Right forelimb (tissue), 1 donor: ENCODE measurements at regions not wholly inside any gene's neighbourhood (a gene's known extent, or its start where the extent isn't known, plus 50 kb on each side); places are given as distances from the start of the nearest gene placed in this dataset.
"Not testable (repeated sequence)": the region's sequence is repeated elsewhere in the genome, so short reads cannot be mapped to it uniquely, and the experiment has no call there.

Experiments used
- DNase-seq: peaks from one replicate; pipeline ENCODE4 v3.0.0-alpha.2; 2018

- DNase-seq = no peak
Measured at GRCh38 chr1:185463011-185463410, 146.0 kb upstream of the IVNS1ABP start.

GRCh38 chr1:185460723-185461122 is 143.7 kb upstream of the IVNS1ABP start:
- not testable (repeated sequence) for DNase-seq

DNA sequence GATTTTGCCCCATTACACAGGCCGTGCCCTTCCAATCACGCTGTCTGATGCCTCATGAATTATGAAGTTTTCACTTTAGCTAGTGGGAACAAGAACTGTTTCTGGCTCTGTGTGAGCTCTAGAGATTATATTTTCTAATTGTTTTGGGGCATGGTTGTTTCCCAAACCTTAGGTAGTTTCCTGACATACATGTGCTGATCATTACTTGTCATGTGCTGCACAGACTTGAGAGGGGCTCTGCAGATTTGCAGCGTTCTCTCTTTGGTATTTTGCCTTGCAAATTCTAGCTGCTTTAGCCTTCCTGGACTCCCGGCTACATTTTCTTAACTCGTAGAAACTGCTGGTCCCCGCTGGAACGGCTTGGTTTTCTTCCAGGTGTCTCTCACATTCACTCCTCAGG is 142.1 kb upstream of the IVNS1ABP start:
- no peak for DNase-seq

DNA sequence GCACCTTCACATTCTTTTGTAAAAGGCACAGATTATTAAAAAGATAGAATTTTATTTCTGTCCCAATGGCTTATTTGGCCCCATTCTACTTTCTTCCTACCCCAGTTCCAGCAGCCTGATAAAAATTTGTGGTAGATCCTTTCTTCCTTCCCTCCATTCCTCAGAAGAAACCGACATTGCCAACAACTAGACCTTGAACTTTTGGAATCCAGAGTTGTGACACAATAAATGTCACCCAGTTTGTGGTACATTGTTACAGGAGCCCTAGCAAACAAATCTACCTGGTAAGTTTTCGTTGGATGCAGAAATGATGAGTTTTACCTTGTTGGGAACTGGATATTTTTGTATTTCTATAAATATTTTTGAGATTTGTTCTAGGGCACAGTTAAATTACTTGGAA is 141.6 kb upstream of the IVNS1ABP start:
- no peak for DNase-seq

DNA sequence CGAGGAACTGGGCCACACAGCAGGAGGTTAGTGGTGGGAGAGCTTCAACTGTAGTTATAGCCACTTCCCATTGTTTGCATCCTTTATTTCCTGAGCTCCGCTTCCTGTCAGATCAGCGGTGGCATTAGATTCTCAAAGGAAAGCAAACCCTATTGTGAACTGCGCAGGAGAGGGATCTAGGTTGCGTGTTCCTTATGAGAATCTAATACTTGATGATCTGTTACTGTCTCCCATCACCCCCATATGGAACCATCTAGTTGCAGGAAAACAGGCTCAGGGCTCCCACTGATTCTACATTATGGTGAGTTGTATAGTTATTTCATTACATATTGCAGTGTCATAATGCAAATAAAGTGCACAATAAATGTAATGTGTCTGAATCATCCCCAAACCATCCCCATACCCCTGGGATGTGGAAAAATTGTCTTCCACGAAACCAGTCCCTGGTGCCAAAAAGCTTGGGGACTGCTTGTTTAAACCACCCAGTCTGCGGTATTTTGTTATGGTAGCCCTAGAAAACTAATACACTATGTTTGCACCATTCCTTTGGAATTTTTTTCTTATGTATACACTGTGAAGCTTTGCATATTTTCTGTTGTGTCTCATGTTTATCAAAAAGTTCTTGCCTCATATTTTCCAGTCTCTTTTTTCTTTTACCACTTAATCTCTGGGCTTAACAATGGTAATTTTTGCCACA is 136.6 kb upstream of the IVNS1ABP start:
- DNase-seq = no peak

DNA sequence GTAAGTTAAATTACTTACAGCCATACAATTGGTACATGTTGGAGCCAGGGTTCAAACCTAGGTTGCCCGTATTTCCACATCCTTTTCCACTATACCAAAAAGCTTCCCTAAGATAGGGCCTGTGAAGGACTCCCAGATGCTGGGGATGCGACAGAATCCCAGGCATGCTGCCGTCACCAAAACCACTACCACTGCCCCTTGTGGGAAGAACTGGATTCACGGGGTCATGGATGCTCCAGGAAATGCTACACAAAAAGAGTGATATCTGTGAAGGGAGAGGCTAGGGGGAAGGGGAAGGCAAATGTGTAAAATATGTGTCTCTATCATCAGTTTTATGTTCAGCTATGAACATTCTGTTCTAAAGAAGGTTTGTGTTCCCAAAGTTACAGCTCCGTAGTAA is 133.9 kb upstream of the IVNS1ABP start:
- DNase-seq = no peak

DNA sequence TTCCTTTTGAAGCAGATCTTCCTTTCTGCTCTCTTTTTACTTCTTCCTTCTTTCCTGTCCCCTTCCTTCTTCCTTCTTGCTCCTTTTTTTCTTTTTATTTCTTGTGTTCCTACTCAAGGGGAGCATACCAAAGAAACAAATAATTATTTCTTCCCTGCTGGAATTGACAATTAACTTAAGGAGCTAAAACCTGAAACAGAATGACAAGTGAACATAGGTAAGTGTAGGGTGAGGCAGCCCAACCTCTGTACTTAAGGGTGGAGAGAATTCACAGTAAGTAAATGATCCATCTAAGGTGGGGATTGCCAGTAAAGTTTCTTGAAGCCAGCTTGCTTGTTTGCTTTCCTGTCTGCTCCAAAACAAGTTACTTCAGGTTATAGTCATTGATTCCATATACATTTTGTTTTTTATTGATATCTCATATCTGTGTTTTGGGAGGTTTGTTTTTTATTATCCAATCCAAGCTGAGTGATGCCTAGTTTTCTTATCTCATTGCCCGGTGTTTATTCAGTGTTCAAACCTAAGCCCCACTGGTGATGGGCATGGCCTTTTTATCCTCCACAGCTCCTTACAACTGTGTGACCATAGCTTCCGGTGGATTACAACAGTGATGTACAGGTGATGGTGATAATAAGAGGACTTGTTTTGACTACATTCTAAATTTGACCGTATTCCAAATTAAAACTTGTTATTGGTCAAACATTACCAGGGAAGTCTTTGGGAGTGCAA is 133.2 kb upstream of the IVNS1ABP start:
- DNase-seq = no peak

DNA sequence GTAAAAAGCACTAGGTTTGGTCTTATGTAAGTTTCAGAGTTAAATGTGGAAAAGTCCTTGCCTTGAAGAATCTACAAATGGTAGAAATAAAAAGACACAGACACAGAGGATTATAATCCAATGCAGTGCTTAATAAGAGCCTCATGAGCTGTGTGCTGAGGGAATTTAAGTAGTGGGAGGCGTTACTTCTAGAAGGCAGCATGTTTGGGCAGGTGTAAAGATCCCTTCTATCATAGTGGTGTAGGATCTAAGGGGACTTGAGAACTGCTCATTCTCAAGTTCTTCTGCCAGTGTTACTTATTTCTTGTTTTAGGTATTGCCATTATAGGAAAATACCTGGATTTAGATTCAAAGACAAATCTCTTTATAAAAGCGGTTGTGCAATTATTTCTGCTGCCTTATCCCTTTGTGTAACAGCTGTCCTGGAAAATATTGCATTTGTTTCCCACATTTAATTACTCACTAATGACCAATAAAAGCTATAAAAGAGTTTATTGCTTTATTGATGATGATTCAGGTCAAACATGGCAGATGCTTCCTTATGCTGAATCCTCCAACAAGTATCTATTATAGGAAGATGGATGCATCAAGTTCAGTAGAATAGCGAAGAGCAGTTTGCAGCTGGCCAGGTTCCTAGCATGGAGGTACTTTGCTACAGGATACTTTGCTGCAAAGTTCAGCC is 132.5 kb upstream of the IVNS1ABP start:
- no peak for DNase-seq

GRCh38 chr1:185448591-185449186 is 131.6 kb upstream of the IVNS1ABP start:
- DNase-seq = no peak

DNA sequence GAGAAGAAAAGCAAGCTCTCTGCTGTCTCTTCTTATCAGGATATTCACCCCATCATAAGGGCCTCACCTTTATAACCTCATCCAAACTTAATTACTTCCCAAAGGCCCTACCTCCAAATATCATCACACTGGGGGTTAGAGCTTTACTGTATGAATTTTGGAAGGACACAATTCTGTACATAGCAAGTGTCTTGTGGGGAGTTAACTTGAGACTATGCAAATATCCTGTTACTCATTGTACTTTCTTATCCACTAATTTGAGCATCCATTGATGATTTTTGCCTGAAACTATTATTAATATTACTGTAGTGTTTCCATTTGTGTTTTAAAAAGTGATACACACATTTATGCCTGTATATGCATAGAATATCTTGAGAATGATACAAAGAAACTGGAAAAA is 129.1 kb upstream of the IVNS1ABP start:
- no peak for DNase-seq

DNA sequence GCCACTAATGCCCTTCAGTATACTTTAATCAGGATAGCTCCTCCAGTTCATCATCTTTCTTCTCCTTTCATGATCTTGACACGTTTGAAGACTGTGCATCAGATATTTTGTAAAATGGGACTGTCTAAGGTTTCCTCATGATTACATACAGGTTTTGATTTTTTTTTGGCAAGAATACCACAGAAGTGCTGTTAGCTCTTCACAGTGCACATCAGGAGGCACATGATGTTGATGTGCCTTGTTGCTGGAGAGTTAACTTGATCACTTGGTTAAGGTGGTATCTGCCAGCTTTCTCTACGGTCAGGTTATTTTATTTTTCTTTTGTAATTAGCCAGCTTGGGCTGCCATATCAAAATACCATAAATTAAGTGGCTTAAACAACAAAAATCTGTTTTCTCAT is 128.6 kb upstream of the IVNS1ABP start:
- no peak for DNase-seq

DNA sequence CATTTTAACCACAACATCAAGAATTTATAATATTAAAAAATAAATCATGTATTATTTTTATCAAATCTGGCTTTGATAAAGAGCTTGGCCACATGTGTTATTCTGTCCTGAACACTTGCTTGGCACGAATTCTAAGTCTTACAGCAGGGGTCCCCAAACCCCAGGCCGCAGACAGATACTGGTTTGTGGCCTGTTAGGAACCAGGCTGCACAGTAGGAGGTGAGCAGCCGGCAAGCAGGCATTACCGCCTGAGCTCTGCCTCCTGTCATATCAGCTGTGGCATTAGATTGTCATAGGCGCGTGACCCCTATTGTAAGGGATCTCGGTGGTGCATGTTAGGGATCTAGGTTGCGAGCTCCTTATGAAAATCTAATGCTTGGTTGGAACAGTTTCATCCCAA is 127.6 kb upstream of the IVNS1ABP start:
- no peak for DNase-seq

DNA sequence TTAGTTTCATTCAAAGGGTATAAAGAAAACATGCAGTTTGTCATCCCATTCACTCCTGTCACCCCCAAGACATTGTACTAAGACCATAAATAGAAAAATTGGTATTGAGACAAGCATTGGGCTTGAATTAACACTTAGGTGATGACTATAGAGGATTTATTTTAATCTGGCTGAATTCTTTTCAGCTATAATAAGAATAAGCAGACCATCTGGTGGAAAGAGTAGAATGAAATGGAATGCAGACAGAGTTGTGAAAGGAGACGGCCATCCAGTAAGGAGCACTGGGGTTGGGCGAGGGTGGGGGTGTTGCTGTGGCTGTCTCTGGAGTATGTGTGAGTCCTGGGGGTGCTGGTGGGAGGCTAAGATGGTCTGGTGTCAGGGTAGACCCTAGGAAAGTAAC is 125.0 kb upstream of the IVNS1ABP start:
- DNase-seq = no peak

- no peak for DNase-seq
Measured at GRCh38 chr1:185441605-185442004, 124.6 kb upstream of the IVNS1ABP start.

DNA sequence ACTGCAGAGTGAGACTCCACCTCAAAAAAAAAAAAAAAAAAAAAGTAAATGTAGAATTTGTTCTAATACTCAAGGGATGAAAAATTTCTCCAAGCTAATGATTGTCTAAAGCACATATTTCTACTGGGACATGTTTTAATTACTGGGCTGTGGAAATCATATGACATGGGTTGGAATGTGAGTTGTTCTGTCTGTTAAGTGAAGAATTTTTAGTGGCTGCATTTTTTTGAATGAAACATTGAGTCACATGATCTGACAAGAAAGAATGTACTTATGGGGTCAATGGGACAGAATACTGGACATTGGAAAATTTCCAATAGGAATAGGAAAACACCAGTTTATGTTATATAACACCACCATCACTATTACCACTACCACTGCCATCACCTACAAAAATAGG is 123.8 kb upstream of the IVNS1ABP start:
- DNase-seq = no peak

GRCh38 chr1:185439727-185440415 is 122.8 kb upstream of the IVNS1ABP start:
- DNase-seq = no peak

DNA sequence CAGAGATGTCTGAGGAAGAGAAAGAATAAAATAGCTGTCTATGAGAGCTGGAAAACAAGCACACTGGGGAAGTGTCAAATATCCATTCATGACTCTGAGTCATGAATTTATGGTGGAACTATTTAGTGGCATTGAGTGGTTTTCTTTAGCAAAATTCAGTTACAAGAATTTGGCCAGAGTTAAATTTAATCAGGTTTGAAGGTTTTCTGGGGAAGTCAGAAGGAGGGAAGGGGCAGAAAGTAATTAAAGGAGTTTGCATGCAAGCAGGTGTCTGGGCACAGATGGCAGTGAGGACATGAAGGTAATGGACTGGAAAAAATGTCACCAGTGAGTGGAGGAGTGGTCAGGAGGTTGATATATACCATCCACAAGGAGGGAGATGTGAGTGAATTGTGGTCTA is 121.9 kb upstream of the IVNS1ABP start:
- DNase-seq = no peak

DNA sequence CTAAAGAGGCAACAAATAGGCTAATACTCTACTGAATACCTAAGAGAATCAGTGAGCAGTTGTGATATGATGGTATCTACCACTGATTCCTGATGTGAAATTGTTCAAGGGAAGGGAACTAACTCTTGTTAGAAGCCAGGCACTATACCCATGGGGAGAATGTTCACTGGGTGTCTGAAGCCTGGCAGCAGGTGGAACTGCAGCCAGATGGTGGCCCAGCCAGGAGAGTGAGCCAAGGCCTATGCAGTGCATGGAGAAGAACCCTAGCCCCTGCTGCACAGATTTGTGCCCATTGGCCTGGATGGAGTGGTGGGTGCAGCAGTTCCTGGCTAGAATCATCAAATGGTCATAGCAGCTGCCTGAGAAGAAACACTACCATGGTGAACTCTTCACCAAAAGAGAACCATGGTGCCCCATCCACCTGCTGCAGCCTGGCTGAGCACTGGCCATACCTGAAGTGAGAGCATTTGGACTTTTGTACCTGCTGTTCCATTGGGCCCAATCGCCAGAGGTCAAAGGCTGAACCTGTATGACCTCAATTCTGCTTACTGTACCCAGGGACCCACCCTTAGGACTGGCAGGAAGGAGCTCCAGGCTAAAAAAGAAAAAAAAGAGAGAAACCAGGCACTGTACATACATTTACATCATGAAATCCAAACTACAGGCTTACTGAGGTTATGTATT is 118.8 kb upstream of the IVNS1ABP start:
- no peak for DNase-seq

- DNase-seq = no peak
Measured at GRCh38 chr1:185434721-185435120, 117.7 kb upstream of the IVNS1ABP start.

DNA sequence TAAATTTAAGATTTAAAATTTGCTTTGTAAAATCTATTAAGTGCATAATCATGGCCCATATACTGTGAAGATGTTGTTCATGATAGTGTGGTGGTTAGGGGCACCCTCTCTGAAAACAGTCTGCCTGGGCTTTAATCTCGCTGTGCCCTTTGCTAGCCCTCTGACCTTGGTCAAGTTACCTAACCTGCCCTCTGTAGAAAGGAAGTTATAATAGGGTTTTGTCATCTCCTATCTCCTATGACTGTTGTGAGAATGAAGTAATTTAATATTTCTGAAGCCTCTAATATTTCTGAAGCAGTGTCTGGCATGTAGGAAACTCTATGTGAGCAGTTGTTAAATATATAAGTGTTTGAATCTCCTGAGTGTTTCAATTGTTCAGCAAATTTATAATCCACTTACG is 116.6 kb upstream of the IVNS1ABP start:
- no peak for DNase-seq

DNA sequence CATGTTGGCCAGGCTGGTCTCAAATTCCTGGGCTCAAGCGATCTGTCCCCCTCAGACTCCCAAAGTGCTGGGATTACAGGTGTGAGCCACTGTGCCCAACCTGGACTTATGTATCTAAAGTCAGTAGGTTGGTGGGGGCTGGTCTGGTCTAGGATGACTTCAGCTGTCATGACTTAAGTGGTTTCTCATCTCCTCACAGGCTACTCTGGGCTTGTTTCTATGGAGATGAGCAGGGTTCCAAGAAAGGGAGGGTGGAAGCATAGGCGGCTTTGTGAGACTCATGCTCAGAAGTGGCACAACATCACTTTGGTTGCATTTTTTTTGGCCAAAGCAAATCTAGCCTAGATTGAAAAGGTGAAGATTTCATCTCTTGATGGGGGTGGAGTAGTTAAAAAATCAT is 115.9 kb upstream of the IVNS1ABP start:
- DNase-seq = no peak

DNA sequence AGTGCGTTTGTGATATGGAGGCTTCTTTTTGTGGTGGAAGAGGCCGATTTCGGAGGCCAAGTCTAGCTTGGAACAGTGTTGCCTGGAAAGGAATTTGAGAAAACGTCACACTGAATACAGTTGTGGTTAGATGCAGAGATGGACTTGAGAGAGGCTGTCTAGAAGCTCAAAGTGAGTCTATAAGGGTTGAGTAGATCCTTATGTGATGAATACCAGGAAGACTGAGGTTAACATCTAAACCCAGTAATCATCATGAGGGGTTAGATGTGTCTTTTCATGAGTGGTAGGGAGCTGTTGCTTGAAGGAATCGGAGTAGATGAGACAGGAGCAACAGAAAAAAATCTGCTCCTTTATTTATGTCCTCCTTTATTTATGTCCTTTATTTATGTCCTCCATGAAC is 114.6 kb upstream of the IVNS1ABP start:
- DNase-seq = no peak

DNA sequence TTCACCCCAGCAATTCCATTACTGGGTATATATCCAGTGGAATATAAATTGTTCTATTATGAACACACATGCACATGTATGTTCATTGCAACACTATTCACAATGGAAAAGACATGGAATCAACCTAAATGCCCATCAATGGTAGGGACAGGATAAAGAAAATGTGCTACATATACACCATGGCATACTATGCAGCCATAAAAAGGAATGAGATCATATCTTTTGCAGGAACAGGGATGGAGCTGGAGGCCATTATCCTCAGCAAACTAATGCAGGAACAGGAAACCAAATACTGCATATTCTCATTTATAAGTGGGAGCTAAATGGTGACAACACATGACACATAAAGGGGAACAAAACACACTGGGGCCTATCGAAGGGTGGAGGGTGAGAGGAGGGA is 112.6 kb upstream of the IVNS1ABP start:
- not testable (repeated sequence) for DNase-seq
